Activated T-cell treated with anti-CD3 and anti-CD28 coated beads for 1 hour (primary cell): ENCODE measurements at regions not wholly inside any gene's neighbourhood (a gene's known extent, or its start where the extent isn't known, plus 50 kb on each side); places are given as distances from the start of the nearest gene placed in this dataset.
"Not testable (repeated sequence)": the region's sequence is repeated elsewhere in the genome, so short reads cannot be mapped to it uniquely, and the experiment has no call there.

ENCODE experiments used
- DNase-seq: peaks from one replicate; pipeline ENCODE4 v3.0.0-alpha.2; 2020; ENCODE audit warnings: low read depth

DNA sequence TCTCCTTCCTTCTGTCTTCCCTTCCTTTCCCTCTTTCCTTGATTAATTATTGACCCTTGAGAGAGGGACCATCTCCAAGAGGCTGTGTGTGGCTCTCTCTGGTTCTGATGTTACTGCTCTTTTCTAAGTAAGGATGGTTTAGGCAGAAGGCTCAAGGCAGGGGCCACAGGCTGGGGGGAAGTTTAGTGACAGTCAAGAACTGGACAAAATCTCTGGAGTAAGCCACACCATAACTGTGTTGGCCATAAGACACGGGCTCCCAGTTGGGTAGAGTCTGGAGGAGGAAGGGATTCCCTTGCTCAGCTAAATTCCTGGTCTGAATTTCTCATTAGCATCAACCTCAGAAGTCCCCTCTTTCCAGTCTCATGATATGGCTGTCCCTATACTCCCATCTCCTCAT, 74.7 kb downstream of the BUD13 start:
- DNase-seq, result no peak

DNA sequence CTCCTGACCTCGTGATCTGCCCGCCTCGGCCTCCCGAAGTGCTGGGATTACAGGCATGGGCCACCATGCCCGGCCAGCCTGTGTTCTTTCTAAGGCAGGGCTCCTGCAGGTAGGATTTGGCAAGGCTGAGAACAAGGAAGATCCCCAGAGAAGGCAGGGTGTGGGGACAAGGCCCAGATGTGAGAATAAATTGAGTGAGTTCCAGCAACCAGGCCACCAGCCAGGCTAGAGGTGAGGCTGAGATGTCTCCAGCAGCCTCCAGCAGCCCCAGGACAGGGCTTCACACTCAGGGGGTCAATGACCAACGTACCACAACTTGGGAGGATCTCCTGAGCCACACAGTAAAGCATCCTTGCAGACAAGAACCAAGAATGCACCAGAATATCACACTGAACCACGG, 75.1 kb downstream of the BUD13 start:
- DNase-seq, result no peak

DNA sequence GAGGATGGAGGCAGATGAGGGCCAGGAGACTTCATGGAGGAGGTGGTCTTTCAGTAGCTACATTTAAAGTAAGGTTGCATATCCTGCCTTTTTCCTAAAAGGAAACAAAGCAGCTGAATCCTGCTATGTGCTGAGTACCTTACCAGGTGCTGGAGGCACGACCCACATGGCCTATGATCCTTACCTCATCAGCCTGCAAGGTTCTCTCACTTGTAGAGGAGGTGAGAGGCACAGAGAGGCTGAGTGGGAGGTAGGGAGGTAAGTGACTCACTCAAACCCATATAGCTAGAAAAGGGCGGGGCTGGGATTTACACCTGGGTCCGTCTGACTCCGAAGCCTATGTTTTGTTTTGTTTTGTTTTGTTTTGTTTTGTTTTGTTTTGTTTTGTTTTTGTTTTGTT, 75.8 kb downstream of the BUD13 start:
- no peak for DNase-seq

DNA sequence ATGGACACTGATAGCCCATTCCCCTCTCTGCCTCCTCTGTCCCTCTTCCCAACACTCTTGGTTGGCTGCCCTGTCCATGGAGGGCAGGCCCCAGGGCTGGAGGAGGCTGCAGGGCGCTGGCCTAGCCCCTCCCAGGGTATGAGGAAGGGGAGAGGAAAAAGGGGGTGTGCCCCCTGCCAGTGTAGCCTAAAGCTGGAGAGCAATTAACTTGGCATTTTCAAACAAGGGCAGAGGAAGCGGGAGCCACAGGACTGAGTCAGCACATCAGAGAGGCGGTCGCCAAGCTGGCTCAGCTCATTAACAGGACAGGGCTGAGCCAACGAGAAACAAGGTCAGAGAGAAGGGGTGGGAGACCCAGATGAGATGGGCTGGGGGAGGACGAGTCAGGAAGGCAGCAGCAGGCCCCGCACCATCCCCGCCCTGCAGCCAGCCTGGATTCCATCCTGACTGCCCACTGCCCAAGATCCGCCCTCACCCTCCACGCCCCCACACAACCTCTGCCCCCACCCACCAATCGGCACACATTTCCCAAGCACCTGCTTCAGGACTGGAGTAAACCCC, 76.3 kb downstream of the BUD13 start:
- DNase-seq, result no peak

DNA sequence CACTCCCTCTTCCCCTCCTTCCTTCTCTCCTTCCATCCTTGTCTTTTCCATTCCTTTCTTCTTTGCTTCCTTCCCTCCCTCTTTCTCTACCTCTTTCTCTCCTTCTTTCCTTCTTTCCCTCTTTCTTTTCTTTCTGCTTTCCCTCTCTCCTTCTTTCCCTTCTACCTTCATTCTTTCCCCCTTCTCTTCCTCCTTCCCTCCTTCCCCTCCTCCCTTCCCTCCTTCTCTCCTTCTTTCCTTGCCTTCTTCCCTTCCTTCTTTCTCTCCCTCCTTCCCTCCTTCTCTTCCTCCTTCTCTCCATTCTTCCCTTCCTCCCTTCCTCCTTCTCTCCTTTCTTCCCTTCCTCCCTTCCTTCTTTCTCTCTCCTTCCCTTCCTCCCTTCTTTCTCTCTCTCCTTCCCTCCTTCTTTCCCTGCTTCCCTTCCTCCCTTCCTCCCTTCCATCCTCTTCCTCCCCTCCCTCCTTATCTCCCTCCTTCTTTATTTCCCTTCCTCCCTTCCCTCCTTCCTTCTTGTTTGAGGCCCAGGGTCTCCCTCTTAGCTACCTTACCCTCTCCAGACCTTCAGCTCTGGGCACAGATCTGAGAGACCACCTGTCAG, 77.0 kb downstream of the BUD13 start:
- DNase-seq, result no peak

DNA sequence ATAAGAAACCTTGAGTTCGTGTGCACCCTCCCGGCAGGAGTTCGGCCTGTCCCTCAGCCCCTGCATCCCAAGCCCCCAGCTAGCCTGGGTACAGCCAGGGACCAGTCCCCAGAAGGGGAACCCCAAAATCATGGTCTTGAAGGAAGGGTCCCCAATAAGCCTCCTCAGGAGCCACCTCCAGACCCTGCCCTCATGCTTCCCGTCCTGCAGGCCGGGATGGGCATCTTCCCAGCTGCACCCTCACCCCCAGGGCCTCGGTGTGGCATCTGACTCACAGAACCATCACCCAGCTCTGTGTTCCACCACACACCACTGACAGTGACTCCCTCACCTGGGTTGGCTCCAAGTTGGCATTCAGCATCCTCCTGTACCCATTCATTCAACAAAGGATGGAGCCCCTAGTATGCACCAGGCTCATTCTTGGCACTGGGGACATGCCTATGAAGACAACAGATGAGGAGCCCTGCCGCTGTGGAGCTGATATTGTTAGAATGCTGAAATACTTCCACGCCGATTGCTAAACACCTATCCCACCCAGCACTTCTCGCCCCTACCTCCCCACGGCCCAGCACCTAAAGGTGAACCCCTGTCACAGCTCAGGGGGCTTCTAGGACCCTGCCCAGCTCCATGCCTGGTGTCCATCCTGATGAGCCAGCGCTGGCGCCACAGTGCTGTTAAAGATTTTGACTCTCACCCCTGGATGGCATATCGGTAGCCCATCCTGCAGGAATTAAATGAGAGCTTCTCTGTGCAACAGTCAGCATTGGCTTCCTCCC, 77.8 kb downstream of the BUD13 start:
- DNase-seq, result no peak

DNA sequence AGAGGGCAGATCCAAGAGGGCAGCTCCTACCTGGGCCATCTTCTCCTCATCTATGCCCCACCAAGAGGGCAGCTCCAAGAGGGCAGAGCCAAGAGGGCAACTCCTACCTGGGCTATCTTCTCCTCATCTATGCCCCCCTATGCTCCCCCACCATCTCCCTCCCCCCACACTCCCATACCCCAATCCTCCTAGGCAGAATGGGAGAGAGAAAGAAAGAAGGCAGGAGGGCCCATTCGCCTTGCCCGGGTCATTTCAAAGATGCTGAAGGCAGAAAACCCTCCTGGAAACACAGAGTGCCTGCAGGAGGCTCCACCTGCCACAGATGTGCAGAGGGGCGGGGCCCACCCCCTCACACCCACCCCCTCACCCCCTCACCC, 78.5 kb downstream of the BUD13 start:
- no peak for DNase-seq

DNA sequence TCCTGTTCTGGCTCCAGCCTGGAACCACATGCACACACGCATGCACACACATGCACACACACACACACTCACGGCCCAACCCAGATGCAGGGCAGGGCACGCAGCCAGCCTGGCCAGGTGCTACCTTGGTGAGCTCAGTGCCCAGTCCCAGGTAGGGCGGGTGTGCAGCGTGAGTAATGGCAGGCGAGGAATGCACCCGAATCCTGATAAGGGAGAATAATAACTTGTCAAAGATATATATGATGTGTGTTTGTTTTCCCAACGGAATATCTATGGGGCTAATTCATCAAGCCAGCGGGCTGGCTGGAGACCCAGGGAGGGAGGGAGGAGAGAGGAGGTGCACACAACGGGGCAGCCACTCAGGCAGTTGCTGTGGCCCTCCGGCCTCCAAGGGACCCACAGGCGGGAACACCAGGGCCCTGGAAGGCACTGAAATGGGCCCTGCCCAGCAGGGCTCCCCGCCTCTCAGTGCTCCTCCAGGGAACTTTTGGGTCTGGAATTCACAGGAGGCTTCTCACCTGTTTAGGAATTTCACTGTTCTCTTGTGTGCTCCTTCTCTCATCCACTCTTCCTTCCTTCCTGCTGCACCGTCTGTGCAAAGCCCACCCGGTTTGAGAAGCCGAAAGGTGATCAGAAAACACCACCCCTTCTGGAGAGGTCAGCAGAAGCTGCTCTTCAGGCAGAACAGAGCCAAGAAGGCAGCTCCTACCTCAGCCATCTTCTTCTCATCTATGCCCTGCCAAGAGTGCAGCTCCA, 79.0 kb downstream of the BUD13 start:
- no peak for DNase-seq

DNA sequence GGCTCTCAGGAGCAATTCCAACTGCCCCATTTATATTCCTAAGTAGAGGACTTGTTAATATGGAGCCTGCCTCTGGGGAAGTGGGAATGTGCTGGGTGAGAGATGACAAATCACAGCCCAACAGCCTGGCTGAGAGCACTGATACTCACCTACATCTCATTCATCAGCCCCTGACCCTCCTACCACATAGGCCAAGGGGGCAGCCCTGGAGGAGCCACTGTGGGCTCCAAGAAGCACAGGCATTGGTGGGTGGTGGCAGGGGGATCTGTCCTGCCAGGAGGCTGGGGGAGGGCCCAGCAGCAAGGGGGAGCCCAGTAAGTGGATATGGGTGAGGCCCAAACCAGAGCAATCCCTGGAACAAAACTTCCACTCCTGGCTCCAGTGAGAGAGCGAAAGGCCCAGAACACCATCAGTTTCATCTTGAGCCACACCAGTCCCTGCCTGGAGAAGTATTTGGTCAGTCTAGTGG, 79.7 kb downstream of the BUD13 start:
- no peak for DNase-seq

DNA sequence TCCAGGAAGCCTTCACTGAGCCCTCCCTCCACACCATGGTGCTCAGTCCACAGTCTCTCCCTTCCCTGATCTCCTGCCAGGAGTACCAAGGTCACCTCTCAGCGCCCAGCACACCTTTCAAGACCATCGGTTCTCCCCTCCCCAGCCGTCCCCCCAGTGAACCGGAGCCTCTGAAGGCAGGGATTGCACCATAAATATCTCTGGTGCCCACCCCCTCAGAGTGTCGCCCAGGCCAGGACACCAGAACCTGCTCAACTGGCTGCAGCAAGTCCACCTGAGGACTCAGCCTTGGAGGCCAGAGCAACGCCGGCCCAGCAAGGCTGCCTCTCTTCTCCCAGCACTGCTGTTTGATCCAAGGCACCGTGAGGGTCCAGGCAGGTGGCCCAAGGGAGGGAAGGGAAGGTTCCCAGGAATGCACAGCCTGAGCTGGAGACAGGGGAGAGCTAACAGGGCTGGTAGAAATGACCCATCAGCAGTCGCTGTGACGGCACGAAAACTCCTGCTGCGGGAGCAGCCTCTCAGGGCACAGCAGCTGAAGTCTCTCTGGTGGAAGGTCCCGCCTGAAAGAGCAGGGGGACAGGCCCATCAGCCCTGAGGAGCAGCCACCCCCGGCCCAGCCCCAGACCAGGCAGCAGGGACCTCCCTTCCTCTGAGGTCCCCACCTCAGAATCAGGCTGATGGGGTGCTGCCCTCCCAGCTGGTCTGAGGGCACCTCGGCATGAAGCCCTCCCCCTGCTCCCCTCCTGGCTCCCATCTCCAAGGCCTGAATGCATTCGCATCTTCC, 80.3 kb downstream of the BUD13 start:
- no peak for DNase-seq

DNA sequence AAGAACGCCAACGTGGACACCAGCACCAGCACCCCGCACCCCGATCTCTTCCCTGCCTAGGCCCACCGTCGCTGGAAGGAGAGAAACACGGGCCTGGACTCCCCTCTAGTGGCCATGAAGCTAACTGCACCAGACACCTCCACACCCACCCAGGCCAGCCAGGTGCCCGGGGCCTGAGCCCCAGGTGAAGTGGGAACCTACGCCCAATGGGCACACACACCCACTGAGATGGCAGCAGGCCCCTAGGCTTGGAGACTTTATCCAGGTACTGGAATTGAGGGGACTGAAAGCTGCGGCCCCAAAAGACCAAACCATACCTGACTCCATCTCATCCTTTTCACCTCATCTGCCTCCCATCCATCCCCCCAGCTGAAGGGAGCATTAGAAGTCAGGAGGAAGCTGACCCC, 81.0 kb downstream of the BUD13 start:
- peak; percentile 51 for DNase-seq

DNA sequence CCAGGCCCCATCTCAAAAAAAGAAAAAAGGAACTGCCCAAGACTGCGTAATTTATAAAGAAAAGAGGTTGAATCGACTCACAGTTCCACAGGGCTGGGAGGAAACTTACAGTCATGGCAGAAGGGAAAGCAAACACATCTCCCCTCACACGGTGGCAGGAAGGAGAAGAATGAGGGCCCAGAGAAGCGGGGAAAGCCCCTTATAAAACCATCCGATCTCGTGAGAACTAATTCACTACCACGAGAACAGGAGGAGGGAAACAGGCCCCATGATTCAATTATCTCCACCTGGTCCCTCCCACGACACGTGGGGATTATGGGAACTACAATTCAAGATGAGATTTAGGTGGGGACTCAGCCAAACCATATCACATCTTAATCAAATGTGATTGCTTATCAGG, 82.2 kb downstream of the BUD13 start:
- no peak for DNase-seq

DNA sequence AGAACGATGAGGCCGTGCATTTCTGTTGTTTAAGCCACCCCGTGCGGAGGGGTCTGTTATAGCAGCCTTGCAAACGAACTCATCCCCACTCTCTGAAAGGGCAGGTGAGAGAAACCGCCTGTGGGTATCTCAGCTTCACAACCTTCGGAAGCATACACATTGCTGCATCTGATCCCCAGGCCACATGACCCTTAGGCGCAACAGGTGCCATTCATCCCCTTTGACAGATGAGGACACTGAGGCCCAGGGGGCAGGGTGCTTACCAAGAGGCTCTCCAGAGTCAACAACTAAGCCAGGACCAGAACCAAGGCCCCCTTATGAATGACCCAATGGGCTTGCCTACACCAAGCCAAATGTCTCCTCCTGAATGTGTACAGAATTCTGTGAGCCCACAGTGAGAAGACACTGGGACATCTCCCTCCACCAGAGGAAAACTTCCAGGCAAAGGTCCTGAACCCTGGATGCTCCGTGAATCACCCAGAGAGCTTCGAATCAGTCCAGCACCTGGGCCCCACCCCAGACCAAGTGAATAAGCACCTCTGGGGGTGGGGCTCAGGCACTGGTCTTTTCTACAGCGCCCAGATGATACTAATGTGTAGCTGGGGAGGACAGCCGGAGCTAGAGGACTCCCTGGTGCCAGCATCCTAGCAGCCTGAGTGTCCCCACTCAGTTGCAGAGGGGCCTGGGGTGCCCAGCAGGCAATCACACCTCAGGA, 83.2 kb downstream of the BUD13 start:
- no peak for DNase-seq

DNA sequence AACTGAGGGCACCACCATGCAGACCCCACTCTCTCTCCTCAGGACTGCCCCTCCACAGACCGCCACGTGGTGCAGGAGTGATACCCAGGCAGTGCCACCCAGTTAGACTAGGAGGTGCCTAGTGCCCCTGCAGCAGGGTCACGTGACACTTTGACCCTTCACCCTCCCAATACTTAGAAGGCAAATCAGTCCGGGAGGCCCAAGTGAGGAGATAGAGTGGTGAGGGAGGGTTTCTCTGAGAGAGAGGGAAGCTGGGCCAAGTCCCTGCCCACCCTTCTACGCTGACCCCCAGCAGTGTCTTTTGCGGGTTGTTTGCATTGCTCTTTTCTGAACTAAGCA, 84.6 kb downstream of the BUD13 start:
- no peak for DNase-seq

DNA sequence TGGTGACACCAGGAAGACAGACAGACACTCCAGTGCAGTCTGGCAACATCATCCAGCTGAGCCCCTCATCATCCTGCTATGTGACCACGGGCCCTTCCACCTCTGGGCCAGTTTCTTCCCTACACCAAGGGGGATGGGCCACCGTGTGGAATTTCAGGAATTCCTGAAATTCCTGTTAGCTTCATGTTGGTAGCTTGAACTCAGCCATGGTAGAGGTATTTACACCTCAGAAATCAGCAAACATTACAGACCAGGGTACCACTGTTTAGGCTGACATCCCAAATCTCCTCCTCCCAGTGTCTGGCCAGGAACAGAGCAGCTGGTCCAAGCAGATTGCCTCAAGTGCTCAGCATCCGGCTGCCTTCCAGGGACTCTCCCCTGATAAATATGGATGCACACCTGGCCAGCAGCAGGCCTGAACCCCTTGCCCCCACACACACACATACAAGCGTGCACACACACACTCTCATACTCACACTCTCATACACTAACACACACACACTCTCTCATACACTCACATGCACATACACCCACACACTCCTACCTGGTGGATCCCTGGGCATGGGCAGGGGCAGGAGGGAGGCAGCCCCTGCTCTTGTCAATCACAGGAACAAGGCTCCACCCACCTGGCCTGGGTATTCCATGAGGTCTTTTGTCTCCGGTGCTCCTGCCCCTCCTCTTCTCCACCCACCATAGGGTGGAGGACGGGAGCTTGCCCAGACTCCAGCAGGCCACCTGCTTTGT, 85.2 kb downstream of the BUD13 start:
- no peak for DNase-seq

DNA sequence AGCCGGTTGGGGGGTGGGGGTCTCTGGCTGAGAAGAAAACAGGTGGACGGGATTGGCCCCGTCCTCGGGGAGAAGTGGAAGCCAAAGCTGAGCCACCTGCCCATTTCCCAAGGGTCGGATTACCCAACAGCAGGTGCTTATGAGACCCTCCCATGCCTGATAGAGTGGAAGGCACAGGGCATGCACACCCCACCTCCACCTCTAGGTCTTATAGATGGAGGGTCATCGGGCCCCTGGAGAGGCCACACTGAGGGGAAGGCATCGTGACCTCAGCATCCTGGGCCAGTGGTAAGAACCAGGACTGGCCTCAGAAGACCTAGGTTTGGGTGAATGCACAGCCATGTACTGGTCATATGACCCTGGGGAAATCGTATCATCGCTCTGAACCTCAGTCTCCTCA, 85.9 kb downstream of the BUD13 start:
- DNase-seq, result no peak

DNA sequence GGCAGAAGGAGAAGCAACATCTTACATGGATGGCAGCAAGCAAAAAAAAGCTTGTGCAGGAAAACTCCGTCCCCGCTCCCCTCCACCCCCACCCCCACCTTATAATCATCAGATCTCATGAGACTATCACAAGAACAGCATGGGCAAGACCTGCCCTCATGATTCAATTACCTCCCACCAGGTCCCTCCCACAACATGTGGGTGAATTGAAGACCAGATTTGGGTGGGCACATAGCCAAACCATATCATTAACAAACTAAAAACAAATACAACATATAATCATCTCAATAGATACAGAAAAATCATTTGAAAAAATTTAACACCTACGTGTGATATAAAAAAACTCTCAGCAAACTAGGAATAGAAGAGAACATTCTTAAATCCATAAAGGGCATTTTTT, 88.8 kb downstream of the BUD13 start:
- DNase-seq, result no peak

DNA sequence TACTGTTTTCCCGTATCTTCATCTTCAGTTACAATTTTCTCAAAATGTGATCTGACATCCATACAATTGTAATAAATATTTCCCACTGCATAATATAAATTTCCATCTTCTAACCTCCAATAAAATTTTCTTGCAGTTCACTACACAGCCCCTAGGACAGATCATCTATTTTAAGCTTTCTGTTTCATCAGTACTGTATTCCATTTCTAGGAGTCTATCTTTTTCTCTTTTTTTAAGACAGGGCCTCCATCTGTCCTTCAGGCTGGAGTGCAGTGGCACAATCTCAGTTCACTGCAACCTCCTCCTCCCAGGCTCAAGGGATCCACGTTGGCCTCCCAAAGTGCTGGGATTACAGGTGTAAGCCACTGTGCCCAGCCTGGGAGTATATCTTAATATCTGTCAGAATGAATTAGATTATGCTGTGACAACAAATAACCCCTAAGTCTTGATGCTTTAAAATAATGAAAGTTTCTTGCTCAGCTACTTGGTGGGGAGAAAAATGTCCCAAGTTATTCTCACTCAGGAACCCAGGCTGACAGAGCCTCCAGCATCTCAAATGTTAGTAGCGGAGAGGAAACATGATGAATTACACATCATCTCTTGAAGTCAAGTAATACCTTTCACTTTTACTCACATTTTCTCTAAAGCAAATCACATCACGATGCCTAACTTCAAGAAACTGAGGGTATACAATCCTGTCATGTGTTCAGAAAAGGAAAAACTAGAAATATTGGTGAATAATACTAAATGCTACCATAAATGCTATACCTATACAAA, 92.2 kb downstream of the BUD13 start:
- DNase-seq, result no peak

DNA sequence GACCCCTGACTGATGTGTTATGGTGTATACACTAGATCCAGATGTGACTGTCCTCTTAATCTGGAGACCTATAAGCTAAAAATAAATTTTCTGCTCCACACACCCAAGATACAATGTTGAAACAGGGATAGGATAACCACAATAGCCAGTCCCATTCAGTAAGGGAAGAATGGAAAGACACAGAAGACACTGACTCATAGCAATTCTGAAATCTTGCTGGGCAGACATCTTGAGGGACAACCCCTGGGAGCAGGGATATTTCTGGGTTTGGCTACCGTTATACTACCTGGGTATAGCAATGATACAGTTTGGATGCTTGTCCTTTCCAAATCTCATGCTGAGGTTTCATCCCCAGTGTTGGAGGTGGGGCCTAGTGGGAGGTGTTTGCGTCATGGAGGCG, 93.9 kb downstream of the BUD13 start:
- no peak for DNase-seq

DNA sequence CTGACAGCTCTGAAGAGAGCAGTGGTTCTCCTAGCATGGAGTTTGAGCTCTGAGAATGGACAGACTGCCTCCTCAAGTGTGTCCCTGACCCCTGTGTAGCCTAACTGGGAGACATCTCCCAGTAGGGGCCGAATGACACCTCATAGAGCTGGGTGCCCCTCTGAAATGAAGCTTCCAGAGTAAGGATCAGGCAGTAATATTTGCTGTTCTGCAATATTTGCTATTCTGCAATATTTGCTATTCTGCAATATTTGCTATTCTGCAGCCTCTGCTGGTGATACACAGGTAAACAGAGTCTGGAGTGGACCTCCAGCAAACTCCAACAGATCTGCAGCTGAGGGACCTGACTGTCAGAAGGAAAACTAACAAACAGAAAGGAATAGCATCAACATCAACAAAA, 105.5 kb downstream of the BUD13 start:
- DNase-seq, result not testable (repeated sequence)
